H9 (cell line): ENCODE measurements at regions not wholly inside any gene's neighbourhood (a gene's known extent, or its start where the extent isn't known, plus 50 kb on each side); places are given as distances from the start of the nearest gene placed in this dataset.

ENCODE experiments used
- DNase-seq: peaks from one replicate; pipeline ENCODE4 v3.0.0-alpha.2; 2017
- H2AFZ ChIP-seq: one replicate; pipeline ENCODE4 v1.6.1; 2013; ENCODE audit warnings: mild to moderate bottlenecking, low read length, control low read depth, moderate library complexity
- H2AK5ac ChIP-seq: 2 replicates; pipeline ENCODE4 v1.6.1; 2013; ENCODE audit warnings: low read length, control low read depth, mixed read lengths; ENCODE audit not compliant: insufficient read length
- H2BK120ac ChIP-seq: one replicate; pipeline ENCODE4 v1.6.1; 2013; ENCODE audit warnings: low read depth, mild to moderate bottlenecking, low read length, control low read depth, inconsistent platforms; ENCODE audit not compliant: poor library complexity, severe bottlenecking
- H2BK12ac ChIP-seq: 2 replicates; pipeline ENCODE4 v1.6.1; 2013; ENCODE audit warnings: low read length, control low read depth, mixed read lengths, low read depth; ENCODE audit not compliant: insufficient read length
- H2BK15ac ChIP-seq: 2 replicates; pipeline ENCODE4 v1.6.1; 2013; ENCODE audit warnings: low read depth, low read length, control low read depth
- H2BK20ac ChIP-seq: one replicate; pipeline ENCODE4 v1.6.1; 2013; ENCODE audit warnings: low read depth, mild to moderate bottlenecking, low read length, control low read depth, inconsistent platforms; ENCODE audit not compliant: poor library complexity, severe bottlenecking
- H2BK5ac ChIP-seq: 2 replicates; pipeline ENCODE4 v1.6.1; 2013; ENCODE audit warnings: low read length, control low read depth, mixed read lengths; ENCODE audit not compliant: insufficient read length
- H3K14ac ChIP-seq: 2 replicates; pipeline ENCODE4 v1.6.1; 2013; ENCODE audit warnings: low read length, control low read depth; ENCODE audit not compliant: insufficient read depth
- H3K18ac ChIP-seq: 2 replicates; pipeline ENCODE4 v1.6.1; 2013; ENCODE audit warnings: low read depth, mild to moderate bottlenecking, mixed read lengths, low read length, control low read depth; ENCODE audit not compliant: insufficient read length
- H3K23ac ChIP-seq: 2 replicates; pipeline ENCODE4 v1.6.1; 2013; ENCODE audit warnings: low read length, control low read depth, mixed read lengths, low read depth; ENCODE audit not compliant: insufficient read length
- H3K23me2 ChIP-seq: 2 replicates; pipeline ENCODE4 v1.6.1; 2013; ENCODE audit warnings: low read depth, mild to moderate bottlenecking, mixed read lengths, low read length, control low read depth; ENCODE audit not compliant: insufficient read length, poor library complexity, severe bottlenecking
- H3K27ac ChIP-seq: 2 replicates; pipeline ENCODE4 v1.5.1; 2013; ENCODE audit warnings: low read length, control low read depth, mixed read lengths, low read depth; ENCODE audit not compliant: insufficient read length
- H3K27me3 ChIP-seq: 2 replicates; pipeline ENCODE4 v1.6.1; 2013; ENCODE audit warnings: low read length, control low read depth, inconsistent platforms; ENCODE audit not compliant: insufficient read depth
- H3K4ac ChIP-seq: 2 replicates; pipeline ENCODE4 v1.6.1; 2013; ENCODE audit warnings: low read depth, mild to moderate bottlenecking, control low read depth, inconsistent platforms, low read length, moderate library complexity
- H3K4me1 ChIP-seq: 2 replicates; pipeline ENCODE4 v1.6.1; 2013; ENCODE audit warnings: low read length, control low read depth, inconsistent platforms; ENCODE audit not compliant: insufficient read depth
- H3K4me2 ChIP-seq: 2 replicates; pipeline ENCODE4 v1.6.1; 2013; ENCODE audit warnings: low read length, control low read depth, mixed read lengths; ENCODE audit not compliant: insufficient read length, insufficient read depth
- H3K56ac ChIP-seq: 2 replicates; pipeline ENCODE4 v1.6.1; 2013; ENCODE audit warnings: low read depth, mild to moderate bottlenecking, mixed read lengths, low read length, control low read depth; ENCODE audit not compliant: insufficient read length
- H3K79me1 ChIP-seq: 2 replicates; pipeline ENCODE4 v1.6.1; 2013; ENCODE audit warnings: low read depth, mild to moderate bottlenecking, moderate library complexity, low read length, control low read depth, inconsistent platforms; ENCODE audit not compliant: insufficient read depth, poor library complexity, severe bottlenecking
- H3K79me2 ChIP-seq: 2 replicates; pipeline ENCODE4 v1.6.1; 2013; ENCODE audit warnings: low read length, control low read depth, inconsistent platforms; ENCODE audit not compliant: insufficient read depth
- H3K9ac ChIP-seq: 2 replicates; pipeline ENCODE4 v1.6.1; 2013; ENCODE audit warnings: low read length, control low read depth, mixed read lengths; ENCODE audit not compliant: insufficient read length; ENCODE audit errors: extremely low read depth
- H3K9me3 ChIP-seq: one replicate; pipeline ENCODE4 v1.6.1; 2013; ENCODE audit warnings: low read depth, low read length, inconsistent platforms; ENCODE audit not compliant: control insufficient read depth
- H3T11ph ChIP-seq: one replicate; pipeline ENCODE4 v1.6.1; 2013; ENCODE audit warnings: mild to moderate bottlenecking, low read length, control low read depth, inconsistent platforms
- H4K20me1 ChIP-seq: one replicate; pipeline ENCODE4 v1.6.1; 2013; ENCODE audit not compliant: control insufficient read depth, insufficient read length, insufficient read depth
- H4K5ac ChIP-seq: 2 replicates; pipeline ENCODE4 v1.6.1; 2013; ENCODE audit warnings: low read depth, mild to moderate bottlenecking, mixed read lengths, low read length, control low read depth; ENCODE audit not compliant: insufficient read length
- H4K8ac ChIP-seq: replicated peaks from 2 replicates; pipeline ENCODE4 v1.6.1; 2013; ENCODE audit warnings: low read length, control low read depth, mixed read lengths, low read depth; ENCODE audit not compliant: insufficient read length
- H4K91ac ChIP-seq: 2 replicates; pipeline ENCODE4 v1.6.1; 2013; ENCODE audit warnings: low read depth, mild to moderate bottlenecking, moderate library complexity, mixed read lengths, low read length, control low read depth; ENCODE audit not compliant: insufficient read length
- H3K27ac Mint-ChIP-seq, 3 experiments: 2 replicates in 2 of 3; 3 replicates in 1 of 3; pipeline ENCODE4 v1.8.0; 2020 to 2021; ENCODE audit warnings: mixed read lengths in 3 of 3, mild to moderate bottlenecking in 1 of 3, moderate library complexity in 1 of 3
- H3K27me3 Mint-ChIP-seq: 2 replicates; pipeline ENCODE4 v1.8.0; 2021; ENCODE audit warnings: low read depth, mild to moderate bottlenecking, moderate library complexity, mixed read lengths
- H3K36me3 Mint-ChIP-seq, 3 experiments: 2 replicates in 2 of 3; 3 replicates in 1 of 3; pipeline ENCODE4 v1.8.0; 2020 to 2021; ENCODE audit warnings: low read depth in 3 of 3, mixed read lengths in 3 of 3; ENCODE audit not compliant: insufficient read depth in 1 of 3
- H3K4me1 Mint-ChIP-seq, 2 experiments: 2 replicates each; pipeline ENCODE4 v1.8.0; 2020; ENCODE audit warnings: mixed read lengths in 2 of 2
- H3K4me3 Mint-ChIP-seq, 2 experiments: 2 replicates in 1 of 2; 3 replicates in 1 of 2; pipeline ENCODE4 v1.8.0; 2020 to 2021; ENCODE audit warnings: mild to moderate bottlenecking in 2 of 2, mixed read lengths in 2 of 2, moderate library complexity in 1 of 2
- H3K9me3 Mint-ChIP-seq, 2 experiments: 2 replicates in 1 of 2; 3 replicates in 1 of 2; pipeline ENCODE4 v1.8.0; 2020; ENCODE audit warnings: mild to moderate bottlenecking in 2 of 2, mixed read lengths in 2 of 2, moderate library complexity in 1 of 2
- CTCF ChIP-seq: fragments of 200-600 bp; sonication (generic); conservative IDR thresholded peaks from 3 replicates; pipeline ENCODE4 v1.8.0; 2021; ENCODE audit warnings: antibody characterized with exemption, mild to moderate bottlenecking
- WGBS: extraction: QIAGEN DNeasy Blood & Tissue Kit; methylation state at CpG from one replicate; pipeline ENCODE4 v1.1.7; 2013; ENCODE audit warnings: missing lambda C conversion rate, low lambda C conversion rate, mixed read lengths; ENCODE audit not compliant: insufficient read length; ENCODE audit errors: extremely low coverage; 5-methylcytosine and 5-hydroxymethylcytosine counted together

GRCh38 chrX:131779306-131779705 is 235.4 kb downstream of the OR13H1 start:
- Histone ChIP-seq H4K5ac (no peak overlapping the region), H4K91ac (no peak overlapping the region), H3T11ph (no peak overlapping the region), H2AK5ac (no peak overlapping the region), H3K23ac (no peak overlapping the region), H2BK5ac (no peak overlapping the region), H3K79me2 (no peaks in the 10 kb centered on the region), H3K4me2 (no peak overlapping the region), H3K23me2 (no peaks in the 10 kb centered on the region), H3K4me1 (no peaks in the 10 kb centered on the region), H3K27me3 (no peaks in the 10 kb centered on the region; the same call in 1 of the 2 replicates), H3K9me3 (no peaks in the 10 kb centered on the region), H2BK12ac (no peak overlapping the region), H4K20me1 (no peaks in the 10 kb centered on the region), H2AFZ (no peak overlapping the region), H3K4ac (no peak overlapping the region), H3K14ac (no peak overlapping the region), H3K56ac (no peak overlapping the region), H3K18ac (no peak overlapping the region), H2BK20ac (no peak overlapping the region), H3K27ac (no peak overlapping the region), H2BK120ac (no peak overlapping the region), H3K9ac (no peak overlapping the region), H4K8ac (no peak overlapping the region), H2BK15ac (no peak overlapping the region), H3K79me1 (no peaks in the 10 kb centered on the region)
- Mint-ChIP-seq H3K27me3 (no peaks in the 10 kb centered on the region), H3K9me3 (no peaks in the 10 kb centered on the region), H3K36me3 (peaks cover 79 to 91% (median 91%) of the 10 kb centered on the region in 3 experiments), H3K4me1 (no peaks in the 10 kb centered on the region), H3K4me3 (no peak overlapping the region), H3K27ac (peak overlapping the region in 2 of 3 experiments; percentile 47 to 65; a peak in 1 of 7 replicates)
- no CpG with 5 or more reads among the region's 7 CpGs for WGBS
- DNase-seq: no peak
- TF ChIP-seq CTCF: no peak
